ENCODE measurements at regions not wholly inside any gene's neighbourhood (a gene's known extent, or its start where the extent isn't known, plus 50 kb on each side); places are given as distances from the start of the nearest gene placed in this dataset.
"Not testable (repeated sequence)": the region's sequence is repeated elsewhere in the genome, so short reads cannot be mapped to it uniquely, and the experiment has no call there.

- Histone ChIP-seq H3K4me1 (ENCODE audit: control insufficient read depth in 1 of 2, low read depth in 2 of 2) (no peaks in the 10 kb centered on the region), H3K36me3 (no peaks in the 10 kb centered on the region), H3K9me3 (peaks cover 4% of the 10 kb centered on the region), H3K27ac (no peak overlapping the region), H3K4me3 (no peak overlapping the region), H3K27me3 (replicated peaks; ENCODE audit: insufficient read depth) (no peaks in the 10 kb centered on the region)
- no peak for TF ChIP-seq CTCF (IDR thresholded peaks at IDR 0.05)
- ATAC-seq (ENCODE audit: insufficient number of reproducible peaks, low FRiP score, low read depth): no peak
- no peak for DNase-seq (ENCODE audit: low spot score)
These were observed 168.7 kb upstream of the TMCC3 start for GRCh38 chr12:94819011-94819410.

- DNase-seq (ENCODE audit: low spot score): no peak
- peaks cover 16% of the 10 kb centered on the region for H3K9me3 ChIP-seq
- H3K27ac ChIP-seq: no peak overlapping the region
- no peak for ATAC-seq (ENCODE audit: insufficient number of reproducible peaks, low FRiP score, low read depth)
- no peak for TF ChIP-seq CTCF (IDR thresholded peaks at IDR 0.05)
- H3K27me3 ChIP-seq (replicated peaks; ENCODE audit: insufficient read depth): no peaks in the 10 kb centered on the region
- no peaks in the 10 kb centered on the region for H3K4me1 ChIP-seq (ENCODE audit: control insufficient read depth in 1 of 2, low read depth in 2 of 2)
- H3K36me3 ChIP-seq: no peaks in the 10 kb centered on the region
- H3K4me3 ChIP-seq: no peak overlapping the region
These were observed 167.3 kb upstream of the TMCC3 start for GRCh38 chr12:94817695-94818075.

GRCh38 chr12:94817201-94817600 is 166.8 kb upstream of the TMCC3 start:
- peaks cover 21% of the 10 kb centered on the region for H3K9me3 ChIP-seq
- DNase-seq (ENCODE audit: low spot score); H3K27ac ChIP-seq; H3K4me3 ChIP-seq; H3K27me3 ChIP-seq (replicated peaks; ENCODE audit: insufficient read depth); H3K4me1 ChIP-seq (ENCODE audit: control insufficient read depth in 1 of 2, low read depth in 2 of 2); ATAC-seq (ENCODE audit: insufficient number of reproducible peaks, low FRiP score, low read depth); H3K36me3 ChIP-seq: not testable (repeated sequence)

- not testable (repeated sequence) for ATAC-seq (ENCODE audit: insufficient number of reproducible peaks, low FRiP score, low read depth); H3K4me3 ChIP-seq
These were observed 166.4 kb upstream of the TMCC3 start for GRCh38 chr12:94816746-94817145.

GRCh38 chr12:94815958-94816357 is 165.6 kb upstream of the TMCC3 start:
- Histone ChIP-seq H3K27ac (no peak overlapping the region), H3K4me3 (no peak overlapping the region), H3K4me1 (ENCODE audit: control insufficient read depth in 1 of 2, low read depth in 2 of 2) (no peaks in the 10 kb centered on the region), H3K27me3 (replicated peaks; ENCODE audit: insufficient read depth) (no peaks in the 10 kb centered on the region), H3K9me3 (peaks cover 26% of the 10 kb centered on the region), H3K36me3 (no peaks in the 10 kb centered on the region)
- no peak for TF ChIP-seq CTCF (IDR thresholded peaks at IDR 0.05)
- no peak for ATAC-seq (ENCODE audit: insufficient number of reproducible peaks, low FRiP score, low read depth)
- no peak for DNase-seq (ENCODE audit: low spot score)

More at GRCh38 chr12:94816746-94817145, 166.4 kb upstream of the TMCC3 start:
- H3K36me3 ChIP-seq; H3K27me3 ChIP-seq (replicated peaks; ENCODE audit: insufficient read depth); DNase-seq (ENCODE audit: low spot score); H3K4me1 ChIP-seq (ENCODE audit: control insufficient read depth in 1 of 2, low read depth in 2 of 2); H3K27ac ChIP-seq: not testable (repeated sequence)
- peaks cover 21% of the 10 kb centered on the region for H3K9me3 ChIP-seq

GRCh38 chr12:94815450-94815849 is 165.1 kb upstream of the TMCC3 start:
- Histone ChIP-seq H3K36me3 (no peaks in the 10 kb centered on the region), H3K27me3 (replicated peaks; ENCODE audit: insufficient read depth) (no peaks in the 10 kb centered on the region), H3K9me3 (peaks cover 26% of the 10 kb centered on the region), H3K27ac (no peak overlapping the region), H3K4me3 (no peak overlapping the region), H3K4me1 (ENCODE audit: control insufficient read depth in 1 of 2, low read depth in 2 of 2) (no peaks in the 10 kb centered on the region)
- DNase-seq (ENCODE audit: low spot score): no peak
- ATAC-seq (ENCODE audit: insufficient number of reproducible peaks, low FRiP score, low read depth): no peak
- no peak for TF ChIP-seq CTCF (IDR thresholded peaks at IDR 0.05)

Data from thoracic aorta (tissue), 2 donors.